A673 (cell line): ENCODE measurements at regions not wholly inside any gene's neighbourhood (a gene's known extent, or its start where the extent isn't known, plus 50 kb on each side); places are given as distances from the start of the nearest gene placed in this dataset.

Source experiments
- CTCF ChIP-seq: fragments of 300-800, 200-600 bp; sonication (generic); conservative IDR thresholded peaks from 2 replicates; pipeline ENCODE4 v1.5.1; 2017; ENCODE audit warnings: low read depth, mild to moderate bottlenecking, antibody characterized with exemption, low read length, moderate library complexity, mixed read lengths
- EZH2 ChIP-seq: fragments of 200-600 bp; sonication (generic); IDR thresholded peaks from 2 replicates; pipeline ENCODE4 v1.6.1; 2017; ENCODE audit warnings: borderline replicate concordance, low read depth, mild to moderate bottlenecking, mixed read lengths, antibody characterized with exemption, low read length; ENCODE audit not compliant: poor library complexity, severe bottlenecking

GRCh38 chr6:85347812-85348211 is 102.1 kb upstream of the NT5E start:
- TF ChIP-seq CTCF (no peak), EZH2 (no peak)
